IPS DF 19.7 (cell line): ENCODE measurements at regions not wholly inside any gene's neighbourhood (a gene's known extent, or its start where the extent isn't known, plus 50 kb on each side); places are given as distances from the start of the nearest gene placed in this dataset.

Experiments used
- DNase-seq: peaks from one replicate; pipeline ENCODE4 v3.0.0-alpha.2; 2013; ENCODE audit warnings: low read depth, low spot score

DNA sequence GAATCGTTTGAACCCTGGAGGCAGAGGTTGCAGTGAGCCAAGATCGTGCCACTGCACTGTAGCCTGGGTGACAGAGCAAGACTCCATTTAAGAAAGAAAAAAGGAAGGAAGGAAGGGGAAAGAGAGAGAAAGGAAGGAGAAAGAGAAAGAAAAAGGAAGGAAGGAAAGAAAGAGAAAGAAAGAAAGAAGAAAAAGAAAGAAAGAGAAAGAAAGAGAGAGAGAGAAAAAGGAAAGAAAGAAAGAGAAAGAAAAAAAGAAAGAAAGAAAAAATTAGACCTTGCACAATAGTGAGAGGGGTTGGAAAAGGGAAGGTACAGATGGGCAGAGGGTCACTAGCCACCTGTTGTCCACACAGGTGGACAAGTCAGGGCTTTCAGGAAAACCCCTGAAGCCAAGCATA is 57.6 kb upstream of the RTL6 start:
- DNase-seq: no peak

- DNase-seq: no peak
These were observed 57.0 kb upstream of the RTL6 start for GRCh38 chr22:44555046-44555445.

DNA sequence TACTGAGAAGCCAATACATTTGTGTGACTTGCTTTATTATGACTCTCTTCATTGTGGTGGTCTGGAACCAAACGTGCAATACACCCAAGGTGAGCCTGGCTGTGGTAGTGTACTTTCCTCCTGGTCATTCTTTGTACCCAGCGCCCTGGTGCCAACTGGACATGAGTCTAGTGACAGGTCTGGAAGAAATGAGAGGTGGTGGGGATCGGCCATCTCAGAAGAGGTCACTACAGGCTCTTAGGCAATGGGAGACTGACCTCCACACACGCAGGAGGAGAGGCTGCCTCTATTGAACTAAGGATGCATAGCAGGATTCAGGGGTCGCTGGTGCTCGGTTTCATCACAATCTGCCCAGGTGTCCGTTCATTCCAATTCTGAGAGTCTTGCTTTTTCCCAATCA is 56.4 kb upstream of the RTL6 start:
- DNase-seq: no peak

DNA sequence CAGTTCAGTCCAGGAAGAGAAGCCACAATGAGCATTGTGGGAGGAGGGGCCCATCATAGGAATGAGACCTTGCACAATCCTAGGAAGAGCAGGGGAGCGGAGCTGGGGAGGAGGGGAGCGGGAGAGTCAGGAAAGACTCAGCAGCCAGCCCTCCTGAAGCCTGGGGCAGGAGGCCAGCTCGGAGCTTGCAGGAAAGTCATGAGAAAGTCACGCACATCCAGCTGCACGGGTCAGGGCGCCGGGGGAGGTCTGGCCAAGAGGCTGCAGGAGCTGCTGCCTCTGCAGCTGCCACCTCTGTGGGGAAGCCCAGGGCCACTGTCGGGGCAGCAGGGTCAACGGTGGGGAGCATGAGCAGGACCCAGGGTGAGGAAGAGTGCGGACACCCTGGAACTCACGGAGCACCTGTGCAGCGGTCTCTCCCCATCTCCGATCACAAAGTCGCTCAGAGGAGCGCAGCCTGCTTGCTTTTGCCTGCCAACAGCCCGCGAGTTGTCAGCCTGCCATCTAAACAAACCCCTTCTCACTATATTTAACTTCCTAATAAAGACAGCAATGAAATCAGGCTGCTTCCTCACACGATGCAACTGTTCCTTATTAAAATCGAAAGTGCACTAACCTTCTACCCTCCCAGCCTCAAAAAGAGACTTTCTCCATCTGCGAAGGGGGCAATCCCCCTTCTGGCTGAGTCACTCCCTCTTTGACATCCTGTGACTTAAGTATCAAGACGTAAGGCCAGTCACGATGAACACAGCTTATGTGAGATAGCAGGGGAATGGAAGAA is 52.9 kb upstream of the RTL6 start:
- no peak for DNase-seq

DNA sequence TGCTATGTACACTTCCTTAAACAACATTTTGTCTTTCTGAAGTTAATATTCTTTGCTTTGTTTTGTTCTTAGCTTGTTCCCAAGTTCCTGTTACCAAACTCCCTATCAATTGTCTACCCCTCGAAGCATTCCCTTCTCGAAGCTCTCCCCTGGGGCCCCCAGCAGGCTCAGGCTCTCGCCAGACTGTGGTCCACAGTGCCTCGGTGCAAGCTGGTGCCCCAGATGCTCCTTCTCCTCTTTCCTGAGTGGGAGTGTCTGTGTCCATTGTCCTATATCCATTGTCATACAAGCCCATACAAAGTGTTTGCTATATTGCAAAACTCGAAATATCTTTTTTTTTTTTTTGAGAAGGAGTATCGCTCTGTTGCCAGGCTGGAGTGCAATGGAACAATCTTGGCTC is 51.7 kb upstream of the RTL6 start:
- no peak for DNase-seq

DNA sequence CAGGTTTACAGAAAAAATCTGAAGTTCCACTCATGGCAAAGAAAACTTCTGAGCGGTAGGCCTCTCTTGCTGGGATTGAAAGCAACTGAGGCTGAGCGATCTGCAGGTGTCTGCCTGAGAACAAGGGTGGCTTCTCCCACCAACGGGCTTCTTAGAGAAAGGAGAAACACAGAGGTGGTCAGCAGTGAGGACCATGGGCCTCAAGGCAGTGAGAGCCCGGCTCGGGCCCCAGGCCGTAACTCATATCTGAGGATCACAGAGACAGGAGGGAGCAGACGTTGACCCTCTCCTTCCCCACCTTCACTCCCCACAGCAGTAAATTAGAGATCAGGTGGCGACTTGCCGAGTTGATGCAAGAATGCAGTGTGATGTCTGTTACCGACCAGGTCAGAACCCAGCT is 50.9 kb upstream of the RTL6 start:
- DNase-seq: no peak
